ENCODE measurements at regions not wholly inside any gene's neighbourhood (a gene's known extent, or its start where the extent isn't known, plus 50 kb on each side); places are given as distances from the start of the nearest gene placed in this dataset.

DNA sequence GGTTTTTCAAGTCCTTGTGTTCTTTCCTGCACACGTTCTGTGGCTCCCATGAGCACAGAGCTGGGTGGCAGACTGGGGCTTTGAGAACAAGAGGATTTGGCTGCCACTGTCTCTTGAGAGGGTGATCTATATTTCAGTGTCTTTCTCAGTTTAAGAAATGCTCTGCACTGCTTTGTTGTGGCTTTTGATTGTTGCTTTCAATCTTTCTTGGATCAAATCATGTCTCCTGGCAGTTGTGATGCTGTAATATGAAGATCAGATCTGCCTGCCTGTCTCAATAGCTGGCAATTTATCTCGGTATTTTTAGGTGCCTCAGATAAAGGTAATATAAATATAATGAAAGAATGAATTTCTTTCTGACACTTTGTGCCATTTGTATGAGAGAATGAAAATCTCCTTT lies 273.3 kb upstream of the LCORL start:
- no peaks in the 10 kb centered on the region for H3K79me2 ChIP-seq (ENCODE audit: control insufficient read depth, insufficient read depth, low read length)
- no peak overlapping the region for H3K4me3 ChIP-seq (replicated peaks in 1 of 3; ENCODE audit: insufficient read depth in 1 of 3, low read depth in 1 of 3, low read length in 3 of 3)
- no peak for FAIRE-seq
- no peaks in the 10 kb centered on the region for H3K27me3 ChIP-seq (ENCODE audit: control insufficient read depth in 2 of 2, insufficient read depth in 2 of 2, low read length in 2 of 2)
- H3K27ac ChIP-seq (ENCODE audit: insufficient read depth, low read depth, low read length), result no peak overlapping the region
- no peak overlapping the region for H3K4me2 ChIP-seq (ENCODE audit: insufficient read depth, low read length)
- no peak for TF ChIP-seq EZH2 (IDR thresholded peaks at IDR 0.05; ENCODE audit: borderline replicate concordance, low read depth, low read length, severe bottlenecking)
- no peak for TF ChIP-seq MAX (IDR thresholded peaks at IDR 0.05; ENCODE audit: insufficient read depth, insufficient read length)
- H3K9ac ChIP-seq (replicated peaks; ENCODE audit: extremely low read depth, insufficient read depth, low read length), result no peak overlapping the region
- no peak overlapping the region for H2AFZ ChIP-seq (ENCODE audit: low read depth, low read length)
- H3K36me3 ChIP-seq (ENCODE audit: control insufficient read depth in 2 of 2, extremely low read depth in 1 of 2, insufficient read depth in 2 of 2, low read length in 2 of 2), result no peaks in the 10 kb centered on the region
- BruUV-seq (replicated peaks), result no TSS peak
- ChIA-PET POLR2A (no interaction called here), CTCF (interaction anchor here (1.9 kb wide), 1 partner anchor 9 kb away, joined by 7 read pairs; no protein-coding TSS in a partner anchor)
- DNase-seq (ENCODE audit: low read depth, low spot score), result no peak
- no peaks in the 10 kb centered on the region for H3K4me1 ChIP-seq (ENCODE audit: control insufficient read depth, extremely low read depth, insufficient read depth, low read length)
- dilution Hi-C loops (cut with MboI; ENCODE audit: extremely low pct_ligation_motif_present, low sequenced_read_pairs) (no loop called here), intact Hi-C loops (cut with micrococcal nuclease) (no loop called here)
- H4K20me1 ChIP-seq (replicated peaks; ENCODE audit: control insufficient read depth, extremely low read depth, insufficient read depth, low read length), result no peaks in the 10 kb centered on the region
- H3K9me3 ChIP-seq (replicated peaks; ENCODE audit: control insufficient read depth, insufficient read depth, low read length), result no peaks in the 10 kb centered on the region
- H3K9me1 ChIP-seq (replicated peaks; ENCODE audit: control insufficient read depth, extremely low read depth, insufficient read depth, low read length), result no peaks in the 10 kb centered on the region

DNA sequence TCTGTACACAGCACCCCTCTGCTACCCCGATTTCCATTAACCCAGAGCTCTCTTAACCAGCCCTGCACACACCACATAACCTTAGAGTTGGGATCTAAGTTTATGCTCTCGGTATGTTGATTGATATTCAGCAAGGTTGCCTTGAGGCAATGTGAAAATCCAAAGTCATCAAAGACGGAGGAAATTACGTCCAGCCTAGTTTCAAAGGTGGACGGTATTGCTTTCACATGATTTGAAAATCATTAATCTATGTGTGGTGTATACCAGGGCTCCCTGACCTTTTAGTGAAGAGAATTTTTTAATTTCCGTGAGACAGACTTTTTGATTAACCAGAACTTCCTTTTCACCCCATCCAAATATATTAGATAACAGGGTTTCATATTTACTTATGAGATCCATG lies 272.5 kb upstream of the LCORL start:
- H3K27me3 ChIP-seq (ENCODE audit: control insufficient read depth in 2 of 2, insufficient read depth in 2 of 2, low read length in 2 of 2), result no peaks in the 10 kb centered on the region
- H3K36me3 ChIP-seq (ENCODE audit: control insufficient read depth in 2 of 2, extremely low read depth in 1 of 2, insufficient read depth in 2 of 2, low read length in 2 of 2), result no peaks in the 10 kb centered on the region
- no peak overlapping the region for H3K9ac ChIP-seq (replicated peaks; ENCODE audit: extremely low read depth, insufficient read depth, low read length)
- no peaks in the 10 kb centered on the region for H3K4me1 ChIP-seq (ENCODE audit: control insufficient read depth, extremely low read depth, insufficient read depth, low read length)
- H3K9me3 ChIP-seq (replicated peaks; ENCODE audit: control insufficient read depth, insufficient read depth, low read length), result no peaks in the 10 kb centered on the region
- dilution Hi-C loops (cut with MboI; ENCODE audit: extremely low pct_ligation_motif_present, low sequenced_read_pairs) (no loop called here), intact Hi-C loops (cut with micrococcal nuclease) (no loop called here)
- TF ChIP-seq GATA2 (IDR thresholded peaks at IDR 0.05; ENCODE audit: insufficient read depth, insufficient read length, low read depth, low read length), result no peak
- TF ChIP-seq FOS (IDR thresholded peaks at IDR 0.05; ENCODE audit: borderline replicate concordance, insufficient read depth, low read length), result no peak
- no peak for TF ChIP-seq POLR2A (IDR thresholded peaks at IDR 0.05; ENCODE audit: low read depth, low read length)
- TF ChIP-seq POLR2AphosphoS5 (IDR thresholded peaks at IDR 0.05; ENCODE audit: insufficient read depth, low read depth, low read length), result no peak
- no peak for TF ChIP-seq MAX (IDR thresholded peaks at IDR 0.05; ENCODE audit: insufficient read depth, insufficient read length)
- TF ChIP-seq JUN (IDR thresholded peaks at IDR 0.05; ENCODE audit: borderline replicate concordance, insufficient read depth, insufficient read length, low read depth), result no peak
- TF ChIP-seq, protein P1, sequence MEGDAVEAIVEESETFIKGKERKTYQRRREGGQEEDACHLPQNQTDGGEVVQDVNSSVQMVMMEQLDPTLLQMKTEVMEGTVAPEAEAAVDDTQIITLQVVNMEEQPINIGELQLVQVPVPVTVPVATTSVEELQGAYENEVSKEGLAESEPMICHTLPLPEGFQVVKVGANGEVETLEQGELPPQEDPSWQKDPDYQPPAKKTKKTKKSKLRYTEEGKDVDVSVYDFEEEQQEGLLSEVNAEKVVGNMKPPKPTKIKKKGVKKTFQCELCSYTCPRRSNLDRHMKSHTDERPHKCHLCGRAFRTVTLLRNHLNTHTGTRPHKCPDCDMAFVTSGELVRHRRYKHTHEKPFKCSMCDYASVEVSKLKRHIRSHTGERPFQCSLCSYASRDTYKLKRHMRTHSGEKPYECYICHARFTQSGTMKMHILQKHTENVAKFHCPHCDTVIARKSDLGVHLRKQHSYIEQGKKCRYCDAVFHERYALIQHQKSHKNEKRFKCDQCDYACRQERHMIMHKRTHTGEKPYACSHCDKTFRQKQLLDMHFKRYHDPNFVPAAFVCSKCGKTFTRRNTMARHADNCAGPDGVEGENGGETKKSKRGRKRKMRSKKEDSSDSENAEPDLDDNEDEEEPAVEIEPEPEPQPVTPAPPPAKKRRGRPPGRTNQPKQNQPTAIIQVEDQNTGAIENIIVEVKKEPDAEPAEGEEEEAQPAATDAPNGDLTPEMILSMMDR (IDR thresholded peaks at IDR 0.05; ENCODE audit: extremely low read depth in 1 of 2, insufficient read depth in 1 of 2, low read depth in 1 of 2, low read length in 2 of 2), result no peak
- TF ChIP-seq EZH2 (IDR thresholded peaks at IDR 0.05; ENCODE audit: borderline replicate concordance, low read depth, low read length, severe bottlenecking), result no peak
- TF ChIP-seq MYC (IDR thresholded peaks at IDR 0.05; ENCODE audit: low read depth, low read length), result no peak
- H3K79me2 ChIP-seq (ENCODE audit: control insufficient read depth, insufficient read depth, low read length), result no peaks in the 10 kb centered on the region
- DNase-seq (ENCODE audit: low read depth, low spot score) (no peak), FAIRE-seq (no peak)
- no peak overlapping the region for H2AFZ ChIP-seq (ENCODE audit: low read depth, low read length)
- ChIA-PET CTCF (interaction anchor here (1.9 kb wide), 1 partner anchor 8 kb away, joined by 7 read pairs; no protein-coding TSS in a partner anchor), POLR2A (no interaction called here)
- H3K4me2 ChIP-seq (ENCODE audit: insufficient read depth, low read length), result no peak overlapping the region
- no TSS peak for BruUV-seq (replicated peaks)
- no peak overlapping the region for H3K4me3 ChIP-seq (replicated peaks in 1 of 3; ENCODE audit: insufficient read depth in 1 of 3, low read depth in 1 of 3, low read length in 3 of 3)
- no peaks in the 10 kb centered on the region for H4K20me1 ChIP-seq (replicated peaks; ENCODE audit: control insufficient read depth, extremely low read depth, insufficient read depth, low read length)
- no peak overlapping the region for H3K27ac ChIP-seq (ENCODE audit: insufficient read depth, low read depth, low read length)
- H3K9me1 ChIP-seq (replicated peaks; ENCODE audit: control insufficient read depth, extremely low read depth, insufficient read depth, low read length), result no peaks in the 10 kb centered on the region

All from endothelial cell of umbilical vein (primary cell).